ENCODE measurements at regions not wholly inside any gene's neighbourhood (a gene's known extent, or its start where the extent isn't known, plus 50 kb on each side); places are given as distances from the start of the nearest gene placed in this dataset.

DNA sequence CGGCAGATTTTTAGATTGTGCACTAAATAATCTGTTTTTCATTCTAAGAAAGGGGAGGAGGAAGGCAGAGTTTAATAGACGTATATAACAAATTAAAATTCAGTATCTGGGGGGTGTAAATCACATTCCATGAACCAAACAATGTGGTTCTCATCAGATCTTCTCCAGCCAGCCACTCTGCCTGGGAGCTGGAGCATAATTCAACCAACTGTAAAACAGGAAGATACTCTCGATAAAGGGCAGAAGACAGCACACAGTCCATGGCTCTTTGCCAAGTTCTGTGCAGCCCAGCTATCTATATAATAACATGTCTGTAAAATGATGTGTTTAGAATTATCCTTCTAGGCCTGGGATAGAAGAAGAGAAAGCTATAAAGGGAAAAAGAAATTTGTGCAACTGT, 289.9 kb upstream of the ZFP64 start:
- H3K18ac ChIP-seq (ENCODE audit: extremely low read depth, low read length) = no peak overlapping the region
- no peak for FAIRE-seq
- DNase-seq (ENCODE audit: low read depth in 1 of 2, low spot score in 2 of 2) = no peak
- H4K20me1 ChIP-seq (replicated peaks in 1 of 2; ENCODE audit: control insufficient read depth in 1 of 2, insufficient read depth in 2 of 2, low read length in 2 of 2) = no peaks in the 10 kb centered on the region
- no peak overlapping the region for H2BK120ac ChIP-seq (replicated peaks; ENCODE audit: low read depth, low read length)
- H3K56ac ChIP-seq (replicated peaks; ENCODE audit: insufficient read length, low read depth, low read length) = no peak overlapping the region
- no peak overlapping the region for H3K14ac ChIP-seq (ENCODE audit: insufficient read length)
- no peaks in the 10 kb centered on the region for H3K79me2 ChIP-seq (ENCODE audit: control insufficient read depth in 1 of 2, insufficient read depth in 2 of 2, low read length in 2 of 2)
- no peak overlapping the region for H2BK15ac ChIP-seq (ENCODE audit: low read length)
- no peak overlapping the region for H3K4me2 ChIP-seq (ENCODE audit: insufficient read depth in 1 of 2, low read depth in 2 of 2, low read length in 2 of 2)
- POLR2A ChIA-PET (ENCODE audit: partially characterized antibody) = no interaction called here
- no peak overlapping the region for H2BK5ac ChIP-seq (ENCODE audit: low read depth, low read length)
- CTCF ChIA-PET (ENCODE audit: partially characterized antibody) = interaction anchor here (0.8 kb wide), 1 partner anchor 74 kb away, joined by 3 read pairs; no protein-coding TSS in a partner anchor
- H4K5ac ChIP-seq (ENCODE audit: insufficient read length, low read depth, low read length) = no peak overlapping the region
- no peak overlapping the region for H2BK12ac ChIP-seq (ENCODE audit: low read depth, low read length)
- H3K36me3 ChIP-seq (ENCODE audit: control insufficient read depth in 2 of 4, insufficient read depth in 4 of 4, low read length in 3 of 4) = no peaks in the 10 kb centered on the region
- no peak overlapping the region for H4K91ac ChIP-seq (replicated peaks; ENCODE audit: insufficient read length, low read length)
- H3K23ac ChIP-seq (ENCODE audit: insufficient read length) = no peak overlapping the region
- H3K23me2 ChIP-seq (ENCODE audit: low read depth, low read length) = no peaks in the 10 kb centered on the region
- no peaks in the 10 kb centered on the region for H3K9me3 ChIP-seq (ENCODE audit: insufficient read depth in 2 of 2, low read depth in 1 of 2, low read length in 1 of 2)
- no peak for TF ChIP-seq TEAD4 (IDR thresholded peaks at IDR 0.05; ENCODE audit: low read depth, low read length)
- no peak for TF ChIP-seq BRCA1 (IDR thresholded peaks at IDR 0.05; ENCODE audit: low read depth, low read length)
- TF ChIP-seq CHD2 (IDR thresholded peaks at IDR 0.05; ENCODE audit: low read length) = no peak
- no peak for TF ChIP-seq ASH2L (IDR thresholded peaks at IDR 0.05; ENCODE audit: low read length)
- TF ChIP-seq SAP30 (IDR thresholded peaks at IDR 0.05; ENCODE audit: insufficient read depth, insufficient replicate concordance, low read length) = no peak
- TF ChIP-seq BCL11A (IDR thresholded peaks at IDR 0.05; ENCODE audit: low read depth in 2 of 2, low read length in 2 of 2) = no peak
- no peak for TF ChIP-seq SUZ12 (IDR thresholded peaks at IDR 0.05; ENCODE audit: low read length)
- no peak for TF ChIP-seq GTF2F1 (IDR thresholded peaks at IDR 0.05; ENCODE audit: borderline replicate concordance, low read depth, low read length)
- TF ChIP-seq CHD1 (IDR thresholded peaks at IDR 0.05; ENCODE audit: low read depth, low read length) = no peak
- TF ChIP-seq EP300 (IDR thresholded peaks at IDR 0.05; ENCODE audit: borderline replicate concordance in 1 of 2, low read depth in 2 of 2, low read length in 2 of 2) = no peak
- TF ChIP-seq NRF1 (IDR thresholded peaks at IDR 0.05; ENCODE audit: low read depth, low read length) = no peak
- TF ChIP-seq POLR2A (IDR thresholded peaks at IDR 0.05; ENCODE audit: control extremely low read depth in 1 of 2, low read depth in 2 of 2, low read length in 2 of 2) = no peak
- no peak for TF ChIP-seq EGR1 (IDR thresholded peaks at IDR 0.05; ENCODE audit: borderline replicate concordance, low read depth, low read length)
- TF ChIP-seq YY1 (IDR thresholded peaks at IDR 0.05; ENCODE audit: low read depth, low read length) = no peak
- TF ChIP-seq RXRA (IDR thresholded peaks at IDR 0.05; ENCODE audit: insufficient read depth, low read depth, low read length) = no peak
- H3K79me1 ChIP-seq (ENCODE audit: low read depth, low read length) = no peaks in the 10 kb centered on the region
- H3K27me3 ChIP-seq (replicated peaks in 1 of 4; ENCODE audit: control insufficient read depth in 3 of 4, extremely low read depth in 1 of 4, insufficient read depth in 3 of 4, low read length in 3 of 4) = no peaks in the 10 kb centered on the region
- H2BK20ac ChIP-seq (ENCODE audit: low read length) = no peak overlapping the region
- no peak overlapping the region for H3K4ac ChIP-seq (replicated peaks; ENCODE audit: insufficient read length, low read depth, low read length)
- no peak overlapping the region for H2AK5ac ChIP-seq (ENCODE audit: low read depth, low read length)
- no peak overlapping the region for H3K4me3 ChIP-seq (ENCODE audit: extremely low read depth in 1 of 4, insufficient read depth in 2 of 4, low read depth in 3 of 4, low read length in 4 of 4)
- no peak overlapping the region for H4K8ac ChIP-seq (ENCODE audit: extremely low read depth, insufficient read depth, low read length)
- no peak overlapping the region for H2AFZ ChIP-seq (ENCODE audit: low read length)
- no peaks in the 10 kb centered on the region for H3K4me1 ChIP-seq (replicated peaks in 1 of 4; ENCODE audit: control insufficient read depth in 3 of 4, insufficient read depth in 4 of 4, low read length in 3 of 4)
- no peak overlapping the region for H3K9ac ChIP-seq (replicated peaks in 1 of 4; ENCODE audit: extremely low read depth in 1 of 4, low read depth in 3 of 4, low read length in 3 of 4)
- H3K27ac ChIP-seq (ENCODE audit: low read depth, low read length) = no peak overlapping the region
- 78% methylated on average over 3 of the region's 3 CpGs; no CpG with 5 or more reads in 1 of the 2 experiments for WGBS, 2 experiments (ENCODE audit: extremely low coverage in 1 of 2, insufficient coverage in 1 of 2, insufficient read length in 1 of 2, insufficient replicate concordance in 2 of 2, low coverage in 1 of 2, low lambda C conversion rate in 2 of 2, missing lambda C conversion rate in 1 of 2)

All from H1 (cell line).